ENCODE measurements at regions not wholly inside any gene's neighbourhood (a gene's known extent, or its start where the extent isn't known, plus 50 kb on each side); places are given as distances from the start of the nearest gene placed in this dataset.

DNA sequence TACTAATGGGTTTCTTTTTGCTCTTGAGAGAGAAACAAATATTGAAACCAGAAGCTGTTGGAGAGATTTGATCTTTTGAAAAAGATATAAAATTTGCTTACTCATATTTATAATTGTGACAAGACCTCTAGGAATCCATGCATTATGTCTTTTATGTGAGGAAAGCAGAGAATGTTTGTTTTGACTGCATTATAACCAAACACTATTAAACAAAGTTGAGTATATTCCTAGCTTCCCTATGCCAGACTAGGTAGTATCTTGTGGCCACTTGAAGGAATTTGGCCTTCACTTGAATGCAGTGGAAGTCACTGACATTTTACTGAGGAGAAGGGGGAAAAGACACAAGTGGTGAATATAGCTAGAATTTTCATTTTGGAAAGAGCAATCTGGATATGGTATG is 521.8 kb upstream of the ZEB2 start:
- no peak for TF ChIP-seq CTCF (IDR thresholded peaks at IDR 0.05)
- H3K27ac ChIP-seq, result no peak overlapping the region

DNA sequence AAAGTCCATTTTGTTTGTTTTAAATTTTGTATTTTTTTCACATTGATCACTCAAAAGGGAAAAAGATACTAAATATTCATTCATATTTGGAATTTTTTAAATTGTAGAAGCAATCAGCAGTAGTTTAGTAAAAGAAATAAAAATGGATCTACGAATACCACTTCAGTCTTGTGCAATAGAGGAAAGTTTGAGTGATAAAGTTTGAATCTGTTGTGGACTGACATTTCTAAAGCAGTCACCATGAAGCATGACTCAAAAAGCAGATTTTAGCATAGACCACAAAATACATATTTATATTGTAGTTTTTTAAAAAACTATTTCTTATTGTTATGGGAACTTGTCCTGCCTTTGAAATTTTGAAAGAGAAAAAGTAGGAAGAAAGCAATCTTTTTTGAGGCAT is 520.5 kb upstream of the ZEB2 start:
- TF ChIP-seq CTCF (IDR thresholded peaks at IDR 0.05), result no peak
- no peaks in the 10 kb centered on the region for H3K79me2 ChIP-seq

More for the DNA sequence above, 521.8 kb upstream of the ZEB2 start:
- Histone ChIP-seq H3K9me3 (ENCODE audit: control insufficient read depth, low read length) (no peaks in the 10 kb centered on the region), H2AFZ (no peak overlapping the region), H3K4me3 (ENCODE audit: low read depth, low read length) (no peak overlapping the region), H3K27me3 (ENCODE audit: control insufficient read depth, insufficient read depth, low read length) (no peaks in the 10 kb centered on the region), H3K4me1 (no peaks in the 10 kb centered on the region), H3K79me2 (no peaks in the 10 kb centered on the region), H3K9ac (no peak overlapping the region), H3K4me2 (ENCODE audit: low read length) (no peak overlapping the region), H3K36me3 (ENCODE audit: control insufficient read depth, insufficient read depth, low read length) (no peaks in the 10 kb centered on the region)

GRCh38 chr2:145038041-145038525 is 518.2 kb upstream of the ZEB2 start:
- Histone ChIP-seq H3K9me3 (ENCODE audit: control insufficient read depth, low read length) (no peaks in the 10 kb centered on the region), H3K4me1 (no peaks in the 10 kb centered on the region), H3K4me2 (ENCODE audit: low read length) (no peak overlapping the region), H3K27me3 (ENCODE audit: control insufficient read depth, insufficient read depth, low read length) (no peaks in the 10 kb centered on the region), H3K4me3 (ENCODE audit: low read depth, low read length) (no peak overlapping the region), H2AFZ (no peak overlapping the region), H3K9ac (no peak overlapping the region), H3K27ac (no peak overlapping the region), H3K36me3 (ENCODE audit: control insufficient read depth, insufficient read depth, low read length) (no peaks in the 10 kb centered on the region), H3K79me2 (no peaks in the 10 kb centered on the region)
- no peak for TF ChIP-seq CTCF (IDR thresholded peaks at IDR 0.05)

More for the DNA sequence above, 520.5 kb upstream of the ZEB2 start:
- Histone ChIP-seq H3K27ac (no peak overlapping the region), H3K4me3 (ENCODE audit: low read depth, low read length) (no peak overlapping the region), H3K27me3 (ENCODE audit: control insufficient read depth, insufficient read depth, low read length) (no peaks in the 10 kb centered on the region), H2AFZ (no peak overlapping the region), H3K4me1 (no peaks in the 10 kb centered on the region), H3K36me3 (ENCODE audit: control insufficient read depth, insufficient read depth, low read length) (no peaks in the 10 kb centered on the region), H3K9ac (no peak overlapping the region), H3K4me2 (ENCODE audit: low read length) (no peak overlapping the region), H3K9me3 (ENCODE audit: control insufficient read depth, low read length) (no peaks in the 10 kb centered on the region)

GRCh38 chr2:145036421-145037011 is 516.6 kb upstream of the ZEB2 start:
- Histone ChIP-seq H3K36me3 (ENCODE audit: control insufficient read depth, insufficient read depth, low read length) (no peaks in the 10 kb centered on the region), H3K9me3 (ENCODE audit: control insufficient read depth, low read length) (no peaks in the 10 kb centered on the region), H3K27me3 (ENCODE audit: control insufficient read depth, insufficient read depth, low read length) (no peaks in the 10 kb centered on the region), H3K4me2 (ENCODE audit: low read length) (no peak overlapping the region), H3K79me2 (no peaks in the 10 kb centered on the region), H2AFZ (no peak overlapping the region), H3K4me1 (no peaks in the 10 kb centered on the region), H3K9ac (no peak overlapping the region), H3K27ac (no peak overlapping the region), H3K4me3 (ENCODE audit: low read depth, low read length) (no peak overlapping the region)
- TF ChIP-seq CTCF (IDR thresholded peaks at IDR 0.05), result no peak

DNA sequence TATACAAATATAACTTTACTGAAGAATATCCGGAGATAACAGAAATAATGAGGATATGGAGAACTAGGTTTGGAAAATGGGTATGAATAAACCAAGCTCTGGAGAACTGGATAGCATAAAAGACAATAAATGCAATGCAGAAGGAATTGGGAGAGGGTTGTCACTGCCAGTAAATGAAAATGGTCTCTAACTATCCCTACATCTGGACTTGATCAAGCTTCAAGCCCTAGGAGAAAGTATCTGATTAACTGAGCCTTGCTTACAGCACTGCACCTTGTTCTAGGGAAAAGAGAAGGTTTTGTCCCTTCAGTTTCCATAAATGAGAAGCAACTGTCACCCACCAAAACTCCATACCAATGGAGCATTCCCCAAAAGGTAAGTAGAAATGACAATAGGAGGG is 514.6 kb upstream of the ZEB2 start:
- Histone ChIP-seq H3K9ac (no peak overlapping the region), H2AFZ (no peak overlapping the region), H3K36me3 (ENCODE audit: control insufficient read depth, insufficient read depth, low read length) (no peaks in the 10 kb centered on the region), H3K9me3 (ENCODE audit: control insufficient read depth, low read length) (no peaks in the 10 kb centered on the region), H3K79me2 (no peaks in the 10 kb centered on the region), H3K27me3 (ENCODE audit: control insufficient read depth, insufficient read depth, low read length) (no peaks in the 10 kb centered on the region), H3K4me1 (no peaks in the 10 kb centered on the region), H3K27ac (no peak overlapping the region), H3K4me2 (ENCODE audit: low read length) (no peak overlapping the region), H3K4me3 (ENCODE audit: low read depth, low read length) (no peak overlapping the region)
- no peak for TF ChIP-seq CTCF (IDR thresholded peaks at IDR 0.05)

All from parathyroid adenoma (tissue), 2 donors.